HCT116 (cell line): ENCODE measurements at regions not wholly inside any gene's neighbourhood (a gene's known extent, or its start where the extent isn't known, plus 50 kb on each side); places are given as distances from the start of the nearest gene placed in this dataset.

Experiments
- ATF3 ChIP-seq: IDR thresholded peaks from 2 replicates; pipeline ENCODE4 v1.6.1; 2012
- CBX3 ChIP-seq: IDR thresholded peaks from 2 replicates; pipeline ENCODE4 v1.6.1; 2012; ENCODE audit warnings: low read depth
- CTCF ChIP-seq, 3 experiments: fragments of 200-600 bp in 1 of 3; sonication (generic) in 1 of 3; IDR thresholded peaks in 2 of 3; conservative IDR thresholded peaks in 1 of 3; 2 replicates each; pipeline ENCODE4 v1.5.1; 2012 to 2017; ENCODE audit warnings: low read depth in 2 of 3, low read length in 2 of 3, antibody characterized with exemption in 1 of 3, borderline replicate concordance in 1 of 3, control low read depth in 1 of 3, mild to moderate bottlenecking in 1 of 3, mixed read lengths in 1 of 3, mixed run types in 1 of 3, moderate library complexity in 1 of 3; ENCODE audit not compliant: insufficient read depth in 1 of 3
- EZH2 ChIP-seq: fragments of 200-600 bp; sonication (generic); IDR thresholded peaks from 2 replicates; pipeline ENCODE4 v1.6.1; 2017; ENCODE audit warnings: antibody characterized with exemption, mixed run types
- POLR2A ChIP-seq: IDR thresholded peaks from 2 replicates; pipeline ENCODE4 v1.7.0; 2011; ENCODE audit warnings: borderline replicate concordance; ENCODE audit not compliant: insufficient read depth, insufficient read length; ENCODE audit errors: extremely low read depth
- POLR2AphosphoS5 ChIP-seq: IDR thresholded peaks from 2 replicates; pipeline ENCODE4 v1.6.1; 2011; ENCODE audit warnings: mild to moderate bottlenecking, low read depth, low read length, moderate library complexity
- SP1 ChIP-seq: IDR thresholded peaks from 2 replicates; pipeline ENCODE4 v1.6.1; 2012; ENCODE audit warnings: low read depth

- TF ChIP-seq ATF3: no peak
- TF ChIP-seq POLR2A: no peak
- TF ChIP-seq SP1: no peak
- TF ChIP-seq CTCF (IDR thresholded peaks at IDR 0.05 in 2 of 3, conservative IDR thresholded peaks at IDR 0.05 in 1 of 3; ENCODE audit: borderline replicate concordance in 1 of 3, insufficient read depth in 1 of 3, low read depth in 2 of 3, low read length in 2 of 3): no peak
- no peak for TF ChIP-seq CBX3
- TF ChIP-seq EZH2: no peak
- no peak for TF ChIP-seq POLR2AphosphoS5
Measured at GRCh38 chr4:59565836-59566235, 1634.3 kb upstream of the ADGRL3 start.
